Astrocyte (in vitro differentiated cells and primary cell): ENCODE measurements at regions not wholly inside any gene's neighbourhood (a gene's known extent, or its start where the extent isn't known, plus 50 kb on each side); places are given as distances from the start of the nearest gene placed in this dataset.

Experiments
- DNase-seq: peaks from one replicate; pipeline ENCODE4 v3.0.0-alpha.2; 2010; ENCODE audit warnings: low read depth
- FAIRE-seq: peaks from 2 replicates; lab custom pipeline; 2011; peaks lifted over from hg19 to GRCh38; lab: Jason Lieb, UNC
- H2AFZ ChIP-seq: 2 replicates; pipeline ENCODE4 v1.6.0; 2012; ENCODE audit warnings: low read depth, low read length, inconsistent platforms
- H3K27ac ChIP-seq: 2 replicates; pipeline ENCODE4 v1.5.1; 2011; ENCODE audit warnings: low read depth, low read length, inconsistent platforms
- H3K27me3 ChIP-seq: 2 replicates; pipeline ENCODE4 v1.6.0; 2011; ENCODE audit warnings: low read length, inconsistent platforms; ENCODE audit not compliant: insufficient read depth
- H3K36me3 ChIP-seq: 2 replicates; pipeline ENCODE4 v1.5.1; 2011; ENCODE audit warnings: low read length, inconsistent platforms; ENCODE audit not compliant: insufficient read depth
- H3K4me1 ChIP-seq: 2 replicates; pipeline ENCODE4 v1.5.1; 2011; ENCODE audit warnings: low read length, inconsistent platforms; ENCODE audit not compliant: insufficient read depth
- H3K4me2 ChIP-seq: 2 replicates; pipeline ENCODE4 v1.6.0; 2012; ENCODE audit warnings: low read length, inconsistent platforms
- H3K4me3 ChIP-seq: 2 replicates; pipeline ENCODE4 v1.5.1; 2011; ENCODE audit warnings: low read depth, mild to moderate bottlenecking, low read length, inconsistent platforms; ENCODE audit not compliant: insufficient read depth
- H3K79me2 ChIP-seq: 2 replicates; pipeline ENCODE4 v1.6.0; 2012; ENCODE audit warnings: mild to moderate bottlenecking, low read length, inconsistent platforms; ENCODE audit not compliant: insufficient read depth
- H3K9ac ChIP-seq: 2 replicates; pipeline ENCODE4 v1.6.0; 2012; ENCODE audit warnings: mild to moderate bottlenecking, low read length, inconsistent platforms
- H3K9me3 ChIP-seq: 2 replicates; pipeline ENCODE4 v1.5.1; 2012; ENCODE audit warnings: low read depth, mild to moderate bottlenecking, low read length, inconsistent platforms; ENCODE audit not compliant: insufficient read depth
- H4K20me1 ChIP-seq: 2 replicates; pipeline ENCODE4 v1.6.0; 2012; ENCODE audit warnings: low read length, inconsistent platforms; ENCODE audit not compliant: insufficient read depth
- H3K27ac Mint-ChIP-seq: one replicate; pipeline ENCODE4 v1.8.0; 2021; ENCODE audit warnings: mild to moderate bottlenecking, mixed read lengths; ENCODE audit not compliant: unreplicated experiment
- H3K27me3 Mint-ChIP-seq: one replicate; pipeline ENCODE4 v1.8.0; 2021; ENCODE audit warnings: low read depth, mixed read lengths; ENCODE audit not compliant: unreplicated experiment
- H3K36me3 Mint-ChIP-seq: one replicate; pipeline ENCODE4 v1.8.0; 2021; ENCODE audit warnings: low read depth, mixed read lengths; ENCODE audit not compliant: unreplicated experiment
- H3K4me1 Mint-ChIP-seq: one replicate; pipeline ENCODE4 v1.8.0; 2021; ENCODE audit warnings: low read depth, mixed read lengths; ENCODE audit not compliant: unreplicated experiment
- H3K4me3 Mint-ChIP-seq: one replicate; pipeline ENCODE4 v1.8.0; 2021; ENCODE audit warnings: mild to moderate bottlenecking, moderate library complexity, mixed read lengths; ENCODE audit not compliant: unreplicated experiment
- H3K9me3 Mint-ChIP-seq: one replicate; pipeline ENCODE4 v1.8.0; 2021; ENCODE audit warnings: mild to moderate bottlenecking, mixed read lengths; ENCODE audit not compliant: unreplicated experiment
- CTCF ChIP-seq: IDR thresholded peaks from 2 replicates; pipeline ENCODE4 v1.5.1; 2011; ENCODE audit warnings: low read depth, mild to moderate bottlenecking, inconsistent platforms, low read length, moderate library complexity; ENCODE audit not compliant: insufficient read depth
- EZH2 ChIP-seq: IDR thresholded peaks from 2 replicates; pipeline ENCODE4 v1.6.1; 2012; ENCODE audit warnings: mild to moderate bottlenecking, low read length, inconsistent platforms; ENCODE audit not compliant: insufficient read depth

- Histone ChIP-seq H2AFZ (no peak overlapping the region), H3K36me3 (no peaks in the 10 kb centered on the region), H3K4me1 (no peaks in the 10 kb centered on the region), H3K4me3 (no peak overlapping the region), H3K4me2 (no peak overlapping the region), H3K27ac (no peak overlapping the region), H3K79me2 (no peaks in the 10 kb centered on the region), H3K9ac (no peak overlapping the region), H4K20me1 (no peaks in the 10 kb centered on the region), H3K27me3 (no peaks in the 10 kb centered on the region), H3K9me3 (no peaks in the 10 kb centered on the region)
- FAIRE-seq, result no peak
- H3K27me3 Mint-ChIP-seq, result no peaks in the 10 kb centered on the region
- no peak overlapping the region for H3K27ac Mint-ChIP-seq
- no peaks in the 10 kb centered on the region for H3K36me3 Mint-ChIP-seq
- peaks cover 2% of the 10 kb centered on the region for H3K9me3 Mint-ChIP-seq
- DNase-seq, result no peak
- H3K4me3 Mint-ChIP-seq, result no peak overlapping the region
- H3K4me1 Mint-ChIP-seq, result no peaks in the 10 kb centered on the region
- TF ChIP-seq EZH2 (no peak), CTCF (no peak)
Observed at GRCh38 chr18:29549759-29550158, 1372.8 kb upstream of the CDH2 start.

GRCh38 chr18:29547626-29548025 is 1370.7 kb upstream of the CDH2 start:
- no peak overlapping the region for H3K4me3 Mint-ChIP-seq
- H3K9me3 Mint-ChIP-seq, result no peaks in the 10 kb centered on the region
- H3K27me3 ChIP-seq, result no peaks in the 10 kb centered on the region
- H3K4me1 Mint-ChIP-seq, result no peaks in the 10 kb centered on the region
- FAIRE-seq (no peak), DNase-seq (no peak)
- H4K20me1 ChIP-seq, result no peaks in the 10 kb centered on the region
- H3K27ac ChIP-seq, result no peak overlapping the region
- H3K36me3 Mint-ChIP-seq, result no peaks in the 10 kb centered on the region
- no peaks in the 10 kb centered on the region for H3K27me3 Mint-ChIP-seq
- TF ChIP-seq CTCF (no peak), EZH2 (no peak)
- H2AFZ ChIP-seq, result no peak overlapping the region
- no peaks in the 10 kb centered on the region for H3K9me3 ChIP-seq
- H3K27ac Mint-ChIP-seq, result no peak overlapping the region
- no peak overlapping the region for H3K4me2 ChIP-seq
- H3K4me3 ChIP-seq, result no peak overlapping the region
- H3K4me1 ChIP-seq, result no peaks in the 10 kb centered on the region
- no peaks in the 10 kb centered on the region for H3K79me2 ChIP-seq
- no peak overlapping the region for H3K9ac ChIP-seq
- H3K36me3 ChIP-seq, result no peaks in the 10 kb centered on the region

GRCh38 chr18:29540548-29540947 is 1363.6 kb upstream of the CDH2 start:
- no peaks in the 10 kb centered on the region for H3K27me3 ChIP-seq
- no peak overlapping the region for H3K9ac ChIP-seq
- no peak overlapping the region for H3K4me2 ChIP-seq
- no peaks in the 10 kb centered on the region for H3K27me3 Mint-ChIP-seq
- H3K9me3 ChIP-seq, result no peaks in the 10 kb centered on the region
- H3K27ac ChIP-seq, result no peak overlapping the region
- TF ChIP-seq CTCF, result no peak
- no peak for TF ChIP-seq EZH2
- peaks cover 2% of the 10 kb centered on the region for H3K9me3 Mint-ChIP-seq
- no peak for FAIRE-seq
- no peak overlapping the region for H3K27ac Mint-ChIP-seq
- no peaks in the 10 kb centered on the region for H3K36me3 Mint-ChIP-seq
- H3K4me3 ChIP-seq, result no peak overlapping the region
- no peak for DNase-seq
- H3K4me1 ChIP-seq, result no peaks in the 10 kb centered on the region
- no peak overlapping the region for H3K4me3 Mint-ChIP-seq
- H3K36me3 ChIP-seq, result no peaks in the 10 kb centered on the region
- H4K20me1 ChIP-seq, result no peaks in the 10 kb centered on the region
- H3K4me1 Mint-ChIP-seq, result no peaks in the 10 kb centered on the region
- H3K79me2 ChIP-seq, result no peaks in the 10 kb centered on the region
- H2AFZ ChIP-seq, result no peak overlapping the region
